ENCODE measurements at regions not wholly inside any gene's neighbourhood (a gene's known extent, or its start where the extent isn't known, plus 50 kb on each side); places are given as distances from the start of the nearest gene placed in this dataset.

DNA sequence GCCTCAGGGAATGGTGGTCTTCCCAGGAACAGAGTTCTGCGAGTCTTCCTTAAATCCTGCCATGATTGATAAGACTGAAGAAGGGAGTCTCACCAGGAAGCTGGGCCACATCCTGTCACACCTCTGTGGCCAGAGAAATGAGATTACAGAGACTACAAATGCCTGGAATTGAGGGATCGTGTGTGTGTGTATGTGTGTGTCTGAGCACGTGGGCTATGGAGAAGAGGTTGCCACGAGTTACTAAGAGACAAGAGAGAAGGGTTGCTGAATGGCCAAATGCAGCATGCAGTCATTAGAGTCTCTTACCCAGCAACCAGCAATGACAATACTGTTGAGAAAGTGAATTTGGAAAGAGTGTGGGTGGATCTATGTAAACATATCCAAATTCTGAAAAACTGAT is 443.1 kb downstream of the MFSD1 start:
- TF ChIP-seq, protein P1, sequence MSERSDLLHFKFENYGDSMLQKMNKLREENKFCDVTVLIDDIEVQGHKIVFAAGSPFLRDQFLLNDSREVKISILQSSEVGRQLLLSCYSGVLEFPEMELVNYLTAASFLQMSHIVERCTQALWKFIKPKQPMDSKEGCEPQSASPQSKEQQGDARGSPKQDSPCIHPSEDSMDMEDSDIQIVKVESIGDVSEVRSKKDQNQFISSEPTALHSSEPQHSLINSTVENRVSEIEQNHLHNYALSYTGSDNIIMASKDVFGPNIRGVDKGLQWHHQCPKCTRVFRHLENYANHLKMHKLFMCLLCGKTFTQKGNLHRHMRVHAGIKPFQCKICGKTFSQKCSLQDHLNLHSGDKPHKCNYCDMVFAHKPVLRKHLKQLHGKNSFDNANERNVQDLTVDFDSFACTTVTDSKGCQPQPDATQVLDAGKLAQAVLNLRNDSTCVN (tag by site-specific recombination; optimal IDR thresholded peaks at IDR 0.05): no peak
- TF ChIP-seq ZNF274 (IDR thresholded peaks at IDR 0.05; ENCODE audit: low read length) (no peak), ZNF274 (tag by site-specific recombination; IDR thresholded peaks at IDR 0.05; ENCODE audit: borderline replicate concordance) (no peak), MZF1 (tag by site-specific recombination; IDR thresholded peaks at IDR 0.05; ENCODE audit: borderline replicate concordance) (no peak), KLF10 (tag by site-specific recombination; IDR thresholded peaks at IDR 0.05) (no peak), HOXD13 (CRISPR knock-in tag; IDR thresholded peaks at IDR 0.05; ENCODE audit: borderline replicate concordance) (no peak), ZNF2 (tag by site-specific recombination; IDR thresholded peaks at IDR 0.05) (no peak), ZNF473 (tag by site-specific recombination; IDR thresholded peaks at IDR 0.05) (no peak), MYNN (tag by site-specific recombination; IDR thresholded peaks at IDR 0.05; ENCODE audit: borderline replicate concordance) (no peak), ZNF175 (tag by site-specific recombination; IDR thresholded peaks at IDR 0.05) (no peak)
- TF ChIP-seq, protein P2, sequence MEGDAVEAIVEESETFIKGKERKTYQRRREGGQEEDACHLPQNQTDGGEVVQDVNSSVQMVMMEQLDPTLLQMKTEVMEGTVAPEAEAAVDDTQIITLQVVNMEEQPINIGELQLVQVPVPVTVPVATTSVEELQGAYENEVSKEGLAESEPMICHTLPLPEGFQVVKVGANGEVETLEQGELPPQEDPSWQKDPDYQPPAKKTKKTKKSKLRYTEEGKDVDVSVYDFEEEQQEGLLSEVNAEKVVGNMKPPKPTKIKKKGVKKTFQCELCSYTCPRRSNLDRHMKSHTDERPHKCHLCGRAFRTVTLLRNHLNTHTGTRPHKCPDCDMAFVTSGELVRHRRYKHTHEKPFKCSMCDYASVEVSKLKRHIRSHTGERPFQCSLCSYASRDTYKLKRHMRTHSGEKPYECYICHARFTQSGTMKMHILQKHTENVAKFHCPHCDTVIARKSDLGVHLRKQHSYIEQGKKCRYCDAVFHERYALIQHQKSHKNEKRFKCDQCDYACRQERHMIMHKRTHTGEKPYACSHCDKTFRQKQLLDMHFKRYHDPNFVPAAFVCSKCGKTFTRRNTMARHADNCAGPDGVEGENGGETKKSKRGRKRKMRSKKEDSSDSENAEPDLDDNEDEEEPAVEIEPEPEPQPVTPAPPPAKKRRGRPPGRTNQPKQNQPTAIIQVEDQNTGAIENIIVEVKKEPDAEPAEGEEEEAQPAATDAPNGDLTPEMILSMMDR (tag by site-specific recombination; IDR thresholded peaks at IDR 0.05): no peak
- TF ChIP-seq, protein P3, sequence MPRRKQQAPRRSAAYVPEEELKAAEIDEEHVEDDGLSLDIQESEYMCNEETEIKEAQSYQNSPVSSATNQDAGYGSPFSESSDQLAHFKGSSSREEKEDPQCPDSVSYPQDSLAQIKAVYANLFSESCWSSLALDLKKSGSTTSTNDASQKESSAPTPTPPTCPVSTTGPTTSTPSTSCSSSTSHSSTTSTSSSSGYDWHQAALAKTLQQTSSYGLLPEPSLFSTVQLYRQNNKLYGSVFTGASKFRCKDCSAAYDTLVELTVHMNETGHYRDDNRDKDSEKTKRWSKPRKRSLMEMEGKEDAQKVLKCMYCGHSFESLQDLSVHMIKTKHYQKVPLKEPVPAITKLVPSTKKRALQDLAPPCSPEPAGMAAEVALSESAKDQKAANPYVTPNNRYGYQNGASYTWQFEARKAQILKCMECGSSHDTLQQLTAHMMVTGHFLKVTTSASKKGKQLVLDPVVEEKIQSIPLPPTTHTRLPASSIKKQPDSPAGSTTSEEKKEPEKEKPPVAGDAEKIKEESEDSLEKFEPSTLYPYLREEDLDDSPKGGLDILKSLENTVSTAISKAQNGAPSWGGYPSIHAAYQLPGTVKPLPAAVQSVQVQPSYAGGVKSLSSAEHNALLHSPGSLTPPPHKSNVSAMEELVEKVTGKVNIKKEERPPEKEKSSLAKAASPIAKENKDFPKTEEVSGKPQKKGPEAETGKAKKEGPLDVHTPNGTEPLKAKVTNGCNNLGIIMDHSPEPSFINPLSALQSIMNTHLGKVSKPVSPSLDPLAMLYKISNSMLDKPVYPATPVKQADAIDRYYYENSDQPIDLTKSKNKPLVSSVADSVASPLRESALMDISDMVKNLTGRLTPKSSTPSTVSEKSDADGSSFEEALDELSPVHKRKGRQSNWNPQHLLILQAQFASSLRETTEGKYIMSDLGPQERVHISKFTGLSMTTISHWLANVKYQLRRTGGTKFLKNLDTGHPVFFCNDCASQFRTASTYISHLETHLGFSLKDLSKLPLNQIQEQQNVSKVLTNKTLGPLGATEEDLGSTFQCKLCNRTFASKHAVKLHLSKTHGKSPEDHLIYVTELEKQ (tag by site-specific recombination; IDR thresholded peaks at IDR 0.05; ENCODE audit: borderline replicate concordance): no peak

All from HEK293 (cell line).